ENCODE measurements at regions not wholly inside any gene's neighbourhood (a gene's known extent, or its start where the extent isn't known, plus 50 kb on each side); places are given as distances from the start of the nearest gene placed in this dataset.

DNA sequence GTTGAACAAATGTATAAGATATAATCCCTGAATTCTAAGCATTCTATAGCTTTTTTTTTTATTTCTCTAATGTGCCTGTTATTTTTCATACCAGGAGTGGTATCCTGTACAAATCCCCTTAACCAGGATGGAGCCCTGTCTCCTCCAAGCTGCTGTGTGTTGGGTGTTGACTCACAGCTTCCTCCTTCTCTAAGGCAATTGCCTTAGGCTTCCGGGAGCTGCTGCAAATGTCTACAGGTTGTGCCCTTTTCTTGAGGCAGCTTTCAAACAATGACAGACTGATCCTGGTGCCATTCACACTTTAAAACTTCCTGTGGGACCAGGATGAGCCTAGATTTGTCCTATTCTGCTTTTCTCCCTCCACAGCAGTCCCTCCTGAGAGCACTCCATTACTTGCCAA is 173.2 kb downstream of the BTBD3 start:
- no peaks in the 10 kb centered on the region for H3K9me3 Mint-ChIP-seq
- CTCF ChIA-PET: no interaction called here

DNA sequence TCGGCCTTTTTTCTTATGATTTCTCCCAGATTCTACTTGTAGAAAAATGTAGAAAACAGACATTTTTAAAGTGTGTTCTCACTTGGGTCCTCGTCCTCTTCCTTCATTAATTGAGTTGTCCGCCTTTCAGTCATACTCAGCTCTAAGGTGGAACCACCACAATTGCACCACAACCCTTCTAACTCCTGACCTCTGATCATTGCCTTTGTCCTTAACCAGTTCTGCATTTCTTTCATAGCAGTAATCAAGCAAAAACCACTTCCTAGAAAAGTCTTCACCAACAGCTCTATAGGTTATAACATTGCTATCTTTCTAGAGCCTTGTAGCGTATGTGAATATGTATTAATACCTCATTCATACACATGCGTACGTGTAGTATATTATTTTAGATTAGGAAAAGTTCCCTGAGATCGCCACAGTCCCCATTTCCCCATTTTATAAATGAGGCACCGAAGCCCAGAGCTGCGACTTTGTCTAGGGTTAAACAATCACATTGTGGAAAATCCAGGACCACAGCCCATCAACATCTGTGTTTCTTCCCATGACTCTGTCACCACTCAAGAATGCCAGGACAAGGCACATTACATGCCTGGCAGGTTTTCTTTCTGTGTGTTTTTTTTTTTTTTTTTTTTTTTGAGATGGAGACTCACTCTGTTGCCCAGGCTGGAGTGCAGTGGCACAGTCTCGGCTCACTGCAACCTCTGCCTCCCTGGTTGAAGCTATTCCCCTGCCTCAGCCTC is 175.5 kb downstream of the BTBD3 start:
- no peak for ATAC-seq
- Mint-ChIP-seq H3K36me3 (no peaks in the 10 kb centered on the region), H3K9me3 (no peaks in the 10 kb centered on the region), H3K4me1 (no peaks in the 10 kb centered on the region), H3K27me3 (ENCODE audit: low read depth) (no peaks in the 10 kb centered on the region), H3K4me3 (no peak overlapping the region), H3K27ac (no peak overlapping the region)
- TF ChIP-seq, protein P1, sequence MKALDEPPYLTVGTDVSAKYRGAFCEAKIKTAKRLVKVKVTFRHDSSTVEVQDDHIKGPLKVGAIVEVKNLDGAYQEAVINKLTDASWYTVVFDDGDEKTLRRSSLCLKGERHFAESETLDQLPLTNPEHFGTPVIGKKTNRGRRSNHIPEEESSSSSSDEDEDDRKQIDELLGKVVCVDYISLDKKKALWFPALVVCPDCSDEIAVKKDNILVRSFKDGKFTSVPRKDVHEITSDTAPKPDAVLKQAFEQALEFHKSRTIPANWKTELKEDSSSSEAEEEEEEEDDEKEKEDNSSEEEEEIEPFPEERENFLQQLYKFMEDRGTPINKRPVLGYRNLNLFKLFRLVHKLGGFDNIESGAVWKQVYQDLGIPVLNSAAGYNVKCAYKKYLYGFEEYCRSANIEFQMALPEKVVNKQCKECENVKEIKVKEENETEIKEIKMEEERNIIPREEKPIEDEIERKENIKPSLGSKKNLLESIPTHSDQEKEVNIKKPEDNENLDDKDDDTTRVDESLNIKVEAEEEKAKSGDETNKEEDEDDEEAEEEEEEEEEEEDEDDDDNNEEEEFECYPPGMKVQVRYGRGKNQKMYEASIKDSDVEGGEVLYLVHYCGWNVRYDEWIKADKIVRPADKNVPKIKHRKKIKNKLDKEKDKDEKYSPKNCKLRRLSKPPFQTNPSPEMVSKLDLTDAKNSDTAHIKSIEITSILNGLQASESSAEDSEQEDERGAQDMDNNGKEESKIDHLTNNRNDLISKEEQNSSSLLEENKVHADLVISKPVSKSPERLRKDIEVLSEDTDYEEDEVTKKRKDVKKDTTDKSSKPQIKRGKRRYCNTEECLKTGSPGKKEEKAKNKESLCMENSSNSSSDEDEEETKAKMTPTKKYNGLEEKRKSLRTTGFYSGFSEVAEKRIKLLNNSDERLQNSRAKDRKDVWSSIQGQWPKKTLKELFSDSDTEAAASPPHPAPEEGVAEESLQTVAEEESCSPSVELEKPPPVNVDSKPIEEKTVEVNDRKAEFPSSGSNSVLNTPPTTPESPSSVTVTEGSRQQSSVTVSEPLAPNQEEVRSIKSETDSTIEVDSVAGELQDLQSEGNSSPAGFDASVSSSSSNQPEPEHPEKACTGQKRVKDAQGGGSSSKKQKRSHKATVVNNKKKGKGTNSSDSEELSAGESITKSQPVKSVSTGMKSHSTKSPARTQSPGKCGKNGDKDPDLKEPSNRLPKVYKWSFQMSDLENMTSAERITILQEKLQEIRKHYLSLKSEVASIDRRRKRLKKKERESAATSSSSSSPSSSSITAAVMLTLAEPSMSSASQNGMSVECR (CRISPR knock-in tag; IDR thresholded peaks at IDR 0.05; ENCODE audit: borderline replicate concordance): no peak
- TF ChIP-seq ATF1 (CRISPR knock-in tag; IDR thresholded peaks at IDR 0.05) (no peak), ZNF416 (CRISPR knock-in tag; IDR thresholded peaks at IDR 0.05) (no peak), TEAD1 (CRISPR knock-in tag; IDR thresholded peaks at IDR 0.05) (no peak), CREB1 (CRISPR knock-in tag; IDR thresholded peaks at IDR 0.05) (no peak), NFYB (CRISPR knock-in tag; conservative IDR thresholded peaks at IDR 0.05; ENCODE audit: low read depth) (no peak), GABPB1 (CRISPR knock-in tag; IDR thresholded peaks at IDR 0.05) (no peak), RORB (CRISPR knock-in tag; IDR thresholded peaks at IDR 0.05) (no peak), NR1H2 (CRISPR knock-in tag; IDR thresholded peaks at IDR 0.05) (no peak), NR2C2 (CRISPR knock-in tag; IDR thresholded peaks at IDR 0.05) (no peak), ZNF219 (CRISPR knock-in tag; IDR thresholded peaks at IDR 0.05; ENCODE audit: borderline replicate concordance) (no peak)
- TF ChIP-seq, protein P2, sequence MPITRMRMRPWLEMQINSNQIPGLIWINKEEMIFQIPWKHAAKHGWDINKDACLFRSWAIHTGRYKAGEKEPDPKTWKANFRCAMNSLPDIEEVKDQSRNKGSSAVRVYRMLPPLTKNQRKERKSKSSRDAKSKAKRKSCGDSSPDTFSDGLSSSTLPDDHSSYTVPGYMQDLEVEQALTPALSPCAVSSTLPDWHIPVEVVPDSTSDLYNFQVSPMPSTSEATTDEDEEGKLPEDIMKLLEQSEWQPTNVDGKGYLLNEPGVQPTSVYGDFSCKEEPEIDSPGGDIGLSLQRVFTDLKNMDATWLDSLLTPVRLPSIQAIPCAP (CRISPR knock-in tag; IDR thresholded peaks at IDR 0.05): no peak
- TF ChIP-seq, protein P3, sequence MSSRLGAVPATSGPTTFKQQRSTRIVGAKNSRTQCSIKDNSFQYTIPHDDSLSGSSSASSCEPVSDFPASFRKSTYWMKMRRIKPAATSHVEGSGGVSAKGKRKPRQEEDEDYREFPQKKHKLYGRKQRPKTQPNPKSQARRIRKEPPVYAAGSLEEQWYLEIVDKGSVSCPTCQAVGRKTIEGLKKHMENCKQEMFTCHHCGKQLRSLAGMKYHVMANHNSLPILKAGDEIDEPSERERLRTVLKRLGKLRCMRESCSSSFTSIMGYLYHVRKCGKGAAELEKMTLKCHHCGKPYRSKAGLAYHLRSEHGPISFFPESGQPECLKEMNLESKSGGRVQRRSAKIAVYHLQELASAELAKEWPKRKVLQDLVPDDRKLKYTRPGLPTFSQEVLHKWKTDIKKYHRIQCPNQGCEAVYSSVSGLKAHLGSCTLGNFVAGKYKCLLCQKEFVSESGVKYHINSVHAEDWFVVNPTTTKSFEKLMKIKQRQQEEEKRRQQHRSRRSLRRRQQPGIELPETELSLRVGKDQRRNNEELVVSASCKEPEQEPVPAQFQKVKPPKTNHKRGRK (CRISPR knock-in tag; IDR thresholded peaks at IDR 0.05; ENCODE audit: borderline replicate concordance): no peak
- TF ChIP-seq, protein P4, sequence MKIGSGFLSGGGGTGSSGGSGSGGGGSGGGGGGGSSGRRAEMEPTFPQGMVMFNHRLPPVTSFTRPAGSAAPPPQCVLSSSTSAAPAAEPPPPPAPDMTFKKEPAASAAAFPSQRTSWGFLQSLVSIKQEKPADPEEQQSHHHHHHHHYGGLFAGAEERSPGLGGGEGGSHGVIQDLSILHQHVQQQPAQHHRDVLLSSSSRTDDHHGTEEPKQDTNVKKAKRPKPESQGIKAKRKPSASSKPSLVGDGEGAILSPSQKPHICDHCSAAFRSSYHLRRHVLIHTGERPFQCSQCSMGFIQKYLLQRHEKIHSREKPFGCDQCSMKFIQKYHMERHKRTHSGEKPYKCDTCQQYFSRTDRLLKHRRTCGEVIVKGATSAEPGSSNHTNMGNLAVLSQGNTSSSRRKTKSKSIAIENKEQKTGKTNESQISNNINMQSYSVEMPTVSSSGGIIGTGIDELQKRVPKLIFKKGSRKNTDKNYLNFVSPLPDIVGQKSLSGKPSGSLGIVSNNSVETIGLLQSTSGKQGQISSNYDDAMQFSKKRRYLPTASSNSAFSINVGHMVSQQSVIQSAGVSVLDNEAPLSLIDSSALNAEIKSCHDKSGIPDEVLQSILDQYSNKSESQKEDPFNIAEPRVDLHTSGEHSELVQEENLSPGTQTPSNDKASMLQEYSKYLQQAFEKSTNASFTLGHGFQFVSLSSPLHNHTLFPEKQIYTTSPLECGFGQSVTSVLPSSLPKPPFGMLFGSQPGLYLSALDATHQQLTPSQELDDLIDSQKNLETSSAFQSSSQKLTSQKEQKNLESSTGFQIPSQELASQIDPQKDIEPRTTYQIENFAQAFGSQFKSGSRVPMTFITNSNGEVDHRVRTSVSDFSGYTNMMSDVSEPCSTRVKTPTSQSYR (CRISPR knock-in tag; IDR thresholded peaks at IDR 0.05): no peak
- TF ChIP-seq, protein P5, sequence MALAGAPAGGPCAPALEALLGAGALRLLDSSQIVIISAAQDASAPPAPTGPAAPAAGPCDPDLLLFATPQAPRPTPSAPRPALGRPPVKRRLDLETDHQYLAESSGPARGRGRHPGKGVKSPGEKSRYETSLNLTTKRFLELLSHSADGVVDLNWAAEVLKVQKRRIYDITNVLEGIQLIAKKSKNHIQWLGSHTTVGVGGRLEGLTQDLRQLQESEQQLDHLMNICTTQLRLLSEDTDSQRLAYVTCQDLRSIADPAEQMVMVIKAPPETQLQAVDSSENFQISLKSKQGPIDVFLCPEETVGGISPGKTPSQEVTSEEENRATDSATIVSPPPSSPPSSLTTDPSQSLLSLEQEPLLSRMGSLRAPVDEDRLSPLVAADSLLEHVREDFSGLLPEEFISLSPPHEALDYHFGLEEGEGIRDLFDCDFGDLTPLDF (CRISPR knock-in tag; IDR thresholded peaks at IDR 0.05): no peak
- TF ChIP-seq, protein P6, sequence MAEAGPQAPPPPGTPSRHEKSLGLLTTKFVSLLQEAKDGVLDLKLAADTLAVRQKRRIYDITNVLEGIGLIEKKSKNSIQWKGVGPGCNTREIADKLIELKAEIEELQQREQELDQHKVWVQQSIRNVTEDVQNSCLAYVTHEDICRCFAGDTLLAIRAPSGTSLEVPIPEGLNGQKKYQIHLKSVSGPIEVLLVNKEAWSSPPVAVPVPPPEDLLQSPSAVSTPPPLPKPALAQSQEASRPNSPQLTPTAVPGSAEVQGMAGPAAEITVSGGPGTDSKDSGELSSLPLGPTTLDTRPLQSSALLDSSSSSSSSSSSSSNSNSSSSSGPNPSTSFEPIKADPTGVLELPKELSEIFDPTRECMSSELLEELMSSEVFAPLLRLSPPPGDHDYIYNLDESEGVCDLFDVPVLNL (CRISPR knock-in tag; IDR thresholded peaks at IDR 0.05; ENCODE audit: borderline replicate concordance, low read depth): no peak
- CTCF ChIA-PET: interaction anchor here (1.9 kb wide), 1 partner anchor 80 kb away, joined by 6 read pairs; no protein-coding TSS in a partner anchor
- DNase-seq (ENCODE audit: low spot score): no peak
- POLR2A ChIA-PET: interaction anchor here (0.6 to 0.7 kb wide), 2 partner anchors 139 to 1419 kb away, joined by 3 to 4 read pairs; partner anchors contain the start of gene JAG1

More for the DNA sequence above, 173.2 kb downstream of the BTBD3 start:
- POLR2A ChIA-PET: interaction anchor here (0.6 kb wide), 1 partner anchor 414 kb away, joined by 8 read pairs; no protein-coding TSS in a partner anchor
- Mint-ChIP-seq H3K27me3 (ENCODE audit: low read depth) (no peaks in the 10 kb centered on the region), H3K36me3 (no peaks in the 10 kb centered on the region), H3K4me3 (no peak overlapping the region), H3K27ac (no peak overlapping the region), H3K4me1 (peaks cover 2% of the 10 kb centered on the region; the same call in 1 of the 2 replicates)
- no peak for ATAC-seq
- DNase-seq (ENCODE audit: low spot score): no peak
- no peak for TF ChIP-seq GABPB1 (CRISPR knock-in tag; IDR thresholded peaks at IDR 0.05)
- no peak for TF ChIP-seq RORB (CRISPR knock-in tag; IDR thresholded peaks at IDR 0.05)
- no peak for TF ChIP-seq FOXJ3 (CRISPR knock-in tag; IDR thresholded peaks at IDR 0.05; ENCODE audit: borderline replicate concordance)
- TF ChIP-seq, protein P7, sequence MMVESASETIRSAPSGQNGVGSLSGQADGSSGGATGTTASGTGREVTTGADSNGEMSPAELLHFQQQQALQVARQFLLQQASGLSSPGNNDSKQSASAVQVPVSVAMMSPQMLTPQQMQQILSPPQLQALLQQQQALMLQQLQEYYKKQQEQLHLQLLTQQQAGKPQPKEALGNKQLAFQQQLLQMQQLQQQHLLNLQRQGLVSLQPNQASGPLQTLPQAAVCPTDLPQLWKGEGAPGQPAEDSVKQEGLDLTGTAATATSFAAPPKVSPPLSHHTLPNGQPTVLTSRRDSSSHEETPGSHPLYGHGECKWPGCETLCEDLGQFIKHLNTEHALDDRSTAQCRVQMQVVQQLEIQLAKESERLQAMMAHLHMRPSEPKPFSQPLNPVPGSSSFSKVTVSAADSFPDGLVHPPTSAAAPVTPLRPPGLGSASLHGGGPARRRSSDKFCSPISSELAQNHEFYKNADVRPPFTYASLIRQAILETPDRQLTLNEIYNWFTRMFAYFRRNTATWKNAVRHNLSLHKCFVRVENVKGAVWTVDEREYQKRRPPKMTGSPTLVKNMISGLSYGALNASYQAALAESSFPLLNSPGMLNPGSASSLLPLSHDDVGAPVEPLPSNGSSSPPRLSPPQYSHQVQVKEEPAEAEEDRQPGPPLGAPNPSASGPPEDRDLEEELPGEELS (CRISPR knock-in tag; IDR thresholded peaks at IDR 0.05): no peak

Measured in WTC11 (cell line).